Liver (tissue), 8 donors: ENCODE measurements at regions not wholly inside any gene's neighbourhood (a gene's known extent, or its start where the extent isn't known, plus 50 kb on each side); places are given as distances from the start of the nearest gene placed in this dataset.

Experiments used
- DNase-seq: peaks from one replicate; pipeline ENCODE4 v3.0.0-alpha.2; 2017; ENCODE audit warnings: low spot score
- H3K27ac ChIP-seq, 2 donors: one replicate each; pipeline ENCODE4 v1.7.0; 2013; ENCODE audit warnings: inconsistent platforms in 2 of 2, low read length in 2 of 2, control low read depth in 1 of 2, low read depth in 1 of 2, mild to moderate bottlenecking in 1 of 2
- H3K27me3 ChIP-seq, 4 donors: one replicate each; pipeline versions ENCODE4 v1.6.1 to v1.7.0; 2013; ENCODE audit warnings: low read length in 3 of 4, inconsistent platforms in 1 of 4, mild to moderate bottlenecking in 1 of 4, moderate library complexity in 1 of 4; ENCODE audit not compliant: control insufficient read depth in 4 of 4, insufficient read depth in 4 of 4
- H3K36me3 ChIP-seq, 4 donors: one replicate each; pipeline versions ENCODE4 v1.6.1 to v1.7.0; 2013; ENCODE audit warnings: low read length in 3 of 4, mild to moderate bottlenecking in 3 of 4, low read depth in 1 of 4, moderate library complexity in 1 of 4; ENCODE audit not compliant: control insufficient read depth in 4 of 4, insufficient read depth in 3 of 4
- H3K4me1 ChIP-seq, 4 donors: one replicate each; pipeline versions ENCODE4 v1.6.1 to v1.7.0; 2013; ENCODE audit warnings: low read length in 3 of 4, mild to moderate bottlenecking in 3 of 4, moderate library complexity in 1 of 4; ENCODE audit not compliant: control insufficient read depth in 4 of 4, insufficient read depth in 4 of 4
- H3K4me3 ChIP-seq, 3 donors: one replicate each; pipeline versions ENCODE4 v1.6.1 to v1.7.0; 2013; ENCODE audit warnings: low read length in 3 of 3, control low read depth in 1 of 3, low read depth in 1 of 3, mild to moderate bottlenecking in 1 of 3
- H3K9ac ChIP-seq, 2 donors: one replicate each; pipeline ENCODE4 v1.7.0; 2013; ENCODE audit warnings: low read length in 2 of 2, mild to moderate bottlenecking in 2 of 2, moderate library complexity in 2 of 2, control low read depth in 1 of 2, low read depth in 1 of 2
- H3K9me3 ChIP-seq, 4 donors: one replicate each; pipeline versions ENCODE4 v1.6.1 to v1.7.0; 2013; ENCODE audit warnings: low read length in 3 of 4; ENCODE audit not compliant: control insufficient read depth in 4 of 4
- CTCF ChIP-seq: fragments of 150-350 bp; IDR thresholded peaks from 2 replicates; pipeline ENCODE4 v1.5.1; 2017; ENCODE audit warnings: improper control_type of control experiment, low read depth, low read length; ENCODE audit not compliant: missing input control
- EGR1 ChIP-seq, 2 donors: IDR thresholded peaks; 2 replicates each; pipeline ENCODE4 v1.6.1; 2016 to 2018; ENCODE audit warnings: antibody characterized with exemption in 2 of 2, low read depth in 2 of 2
- FOXA1 ChIP-seq: IDR thresholded peaks from 2 replicates; pipeline ENCODE4 v1.6.1; 2016; ENCODE audit warnings: antibody characterized with exemption
- FOXA2 ChIP-seq: IDR thresholded peaks from 2 replicates; pipeline ENCODE4 v1.6.1; 2016; ENCODE audit warnings: antibody characterized with exemption
- GABPA ChIP-seq, 2 donors: IDR thresholded peaks in 1 of 2; conservative IDR thresholded peaks in 1 of 2; 2 replicates each; pipeline ENCODE4 v1.6.1; 2016; ENCODE audit warnings: antibody characterized with exemption in 2 of 2, mild to moderate bottlenecking in 1 of 2, moderate library complexity in 1 of 2
- HNF4A ChIP-seq, 2 donors: conservative IDR thresholded peaks; 2 replicates each; pipeline ENCODE4 v1.6.1; 2016; ENCODE audit warnings: antibody characterized with exemption in 2 of 2, mild to moderate bottlenecking in 2 of 2
- HNF4G ChIP-seq: IDR thresholded peaks from 2 replicates; pipeline ENCODE4 v1.6.1; 2016; ENCODE audit warnings: antibody characterized with exemption
- JUND ChIP-seq, 2 donors: IDR thresholded peaks; 2 replicates each; pipeline ENCODE4 v1.6.1; 2016; ENCODE audit warnings: antibody characterized with exemption in 2 of 2
- MAX ChIP-seq: IDR thresholded peaks from 2 replicates; pipeline ENCODE4 v1.6.1; 2016; ENCODE audit warnings: antibody characterized with exemption
- NR2F2 ChIP-seq: IDR thresholded peaks from 2 replicates; pipeline ENCODE4 v1.6.1; 2016; ENCODE audit warnings: antibody characterized with exemption
- RAD21 ChIP-seq, 2 donors: IDR thresholded peaks; 2 replicates each; pipeline ENCODE4 v1.6.1; 2016; ENCODE audit warnings: antibody characterized with exemption in 2 of 2, mild to moderate bottlenecking in 2 of 2
- REST ChIP-seq: IDR thresholded peaks from 2 replicates; pipeline ENCODE4 v1.6.1; 2016; ENCODE audit warnings: antibody characterized with exemption, mild to moderate bottlenecking
- RXRA ChIP-seq, 2 donors: IDR thresholded peaks; 2 replicates each; pipeline ENCODE4 v1.6.1; 2017 to 2018; ENCODE audit warnings: antibody characterized with exemption in 2 of 2, mild to moderate bottlenecking in 1 of 2
- SP1 ChIP-seq: IDR thresholded peaks from 2 replicates; pipeline ENCODE4 v1.6.1; 2018; ENCODE audit warnings: antibody characterized with exemption, mild to moderate bottlenecking
- TAF1 ChIP-seq: conservative IDR thresholded peaks from 2 replicates; pipeline ENCODE4 v1.6.1; 2016; ENCODE audit warnings: antibody characterized with exemption, mild to moderate bottlenecking
- YY1 ChIP-seq: IDR thresholded peaks from 2 replicates; pipeline ENCODE4 v1.6.1; 2016; ENCODE audit warnings: antibody characterized with exemption, mild to moderate bottlenecking
- ZBTB33 ChIP-seq: IDR thresholded peaks from 2 replicates; pipeline ENCODE4 v1.6.1; 2016; ENCODE audit warnings: antibody characterized with exemption
- WGBS: extraction: QIAGEN DNeasy Blood & Tissue Kit; methylation state at CpG from one replicate; pipeline ENCODE4 v1.1.7; 2013; 5-methylcytosine and 5-hydroxymethylcytosine counted together
- donor health status: healthy.
- donor health status: healthy.
- donor health status: healthy.
- donor health status: healthy.
- donor health status: healthy.

GRCh38 chr6:19317431-19317986, 519.7 kb upstream of the ID4 start:
- 51% methylated on average over 3 of the region's 3 CpGs for WGBS
- no peak overlapping the region for H3K9ac ChIP-seq
- no peaks in the 10 kb centered on the region for H3K36me3 ChIP-seq
- H3K27me3 ChIP-seq = no peaks in the 10 kb centered on the region
- H3K9me3 ChIP-seq = peaks cover 0 to 2% (median 0%) of the 10 kb centered on the region in 4 donors
- no peak for TF ChIP-seq GABPA (IDR thresholded peaks at IDR 0.05 in 1 of 2, conservative IDR thresholded peaks at IDR 0.05 in 1 of 2)
- no peak for TF ChIP-seq CTCF
- no peak for TF ChIP-seq MAX
- no peak for TF ChIP-seq JUND (IDR thresholded peaks at IDR 0.05)
- no peak for TF ChIP-seq ZBTB33
- TF ChIP-seq HNF4G = no peak
- TF ChIP-seq RAD21 (IDR thresholded peaks at IDR 0.05) = no peak
- no peak for TF ChIP-seq EGR1 (IDR thresholded peaks at IDR 0.05; ENCODE audit: low read depth in 2 of 2)
- no peak for TF ChIP-seq TAF1
- no peak for TF ChIP-seq NR2F2
- no peak for TF ChIP-seq SP1
- no peak for TF ChIP-seq FOXA1
- no peak for TF ChIP-seq FOXA2
- TF ChIP-seq REST = no peak
- no peak for TF ChIP-seq YY1
- TF ChIP-seq RXRA (IDR thresholded peaks at IDR 0.05) = no peak
- TF ChIP-seq HNF4A (conservative IDR thresholded peaks at IDR 0.05) = no peak
- no peak for DNase-seq
- H3K27ac ChIP-seq = no peak overlapping the region
- H3K4me1 ChIP-seq = no peaks in the 10 kb centered on the region
- no peak overlapping the region for H3K4me3 ChIP-seq

GRCh38 chr6:19319005-19319404, 518.2 kb upstream of the ID4 start:
- peaks cover 0 to 3% (median 0%) of the 10 kb centered on the region in 4 donors for H3K27me3 ChIP-seq
- H3K9ac ChIP-seq = no peak overlapping the region
- WGBS = 67% methylated on average over 1 of the region's 1 CpG
- no peaks in the 10 kb centered on the region for H3K9me3 ChIP-seq
- H3K27ac ChIP-seq = no peak overlapping the region
- no peaks in the 10 kb centered on the region for H3K4me1 ChIP-seq
- DNase-seq = no peak
- H3K36me3 ChIP-seq = no peaks in the 10 kb centered on the region
- H3K4me3 ChIP-seq = no peak overlapping the region
- TF ChIP-seq RXRA (IDR thresholded peaks at IDR 0.05) = no peak
- no peak for TF ChIP-seq RAD21 (IDR thresholded peaks at IDR 0.05)
- TF ChIP-seq MAX = no peak
- no peak for TF ChIP-seq NR2F2
- no peak for TF ChIP-seq REST
- TF ChIP-seq TAF1 = no peak
- no peak for TF ChIP-seq JUND (IDR thresholded peaks at IDR 0.05)
- no peak for TF ChIP-seq CTCF
- TF ChIP-seq YY1 = no peak
- TF ChIP-seq HNF4G = no peak
- TF ChIP-seq GABPA (IDR thresholded peaks at IDR 0.05 in 1 of 2, conservative IDR thresholded peaks at IDR 0.05 in 1 of 2) = no peak
- TF ChIP-seq EGR1 (IDR thresholded peaks at IDR 0.05; ENCODE audit: low read depth in 2 of 2) = no peak
- TF ChIP-seq FOXA1 = no peak
